HG02852 (cell line): ENCODE measurements at regions not wholly inside any gene's neighbourhood (a gene's known extent, or its start where the extent isn't known, plus 50 kb on each side); places are given as distances from the start of the nearest gene placed in this dataset.

Source experiments
- ATAC-seq: cut with Tn5 transposase; IDR thresholded peaks from one replicate; pipeline ENCODE4 v1.9.1; 2021; ENCODE audit warnings: mild to moderate bottlenecking, moderate library complexity; ENCODE audit not compliant: unreplicated experiment

- ATAC-seq = no peak
Measured at GRCh38 chr5:103498800-103499551, 63.6 kb downstream of the NUDT12 start.

DNA sequence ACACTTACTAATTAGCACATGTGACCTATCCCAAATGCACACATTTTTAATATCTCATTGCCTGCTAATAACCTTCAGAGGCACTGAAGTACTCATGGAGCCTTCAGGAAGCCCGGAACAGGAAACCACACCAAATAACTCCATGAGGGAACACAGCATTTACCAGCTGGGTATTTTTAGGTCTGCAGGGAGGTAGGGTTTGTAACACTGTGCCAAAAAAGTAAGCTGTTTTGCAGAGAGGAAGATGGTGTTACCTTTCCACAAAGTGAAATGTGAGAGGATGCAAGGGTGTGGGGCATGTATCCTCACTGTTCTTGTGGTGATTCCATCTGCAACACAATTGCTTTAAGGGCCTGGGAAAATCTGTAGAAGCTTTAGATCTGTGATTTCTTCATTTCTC, 64.4 kb downstream of the NUDT12 start:
- ATAC-seq = no peak

GRCh38 chr5:103497781-103498180, 64.8 kb downstream of the NUDT12 start:
- no peak for ATAC-seq

- ATAC-seq = no peak
Measured at GRCh38 chr5:103490030-103490739, 72.4 kb downstream of the NUDT12 start.

DNA sequence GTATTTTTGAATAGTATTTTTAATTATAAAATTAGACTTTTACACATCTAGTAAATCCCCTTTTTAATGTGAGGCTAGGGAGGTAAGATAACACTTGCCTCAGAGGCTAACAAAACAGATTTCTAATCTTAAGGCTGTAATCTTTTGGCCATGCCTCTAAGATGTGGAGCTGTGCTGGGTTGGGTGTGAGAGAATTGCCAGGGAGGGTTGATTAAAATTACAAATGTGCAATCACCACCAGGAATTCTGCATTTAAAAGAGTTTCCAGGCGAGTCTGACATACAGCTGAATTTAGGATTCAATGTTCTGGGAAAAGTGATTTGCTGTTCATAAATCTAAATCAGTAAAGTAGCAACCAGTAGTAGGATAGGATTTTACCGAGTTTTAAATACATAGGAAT, 73.3 kb downstream of the NUDT12 start:
- ATAC-seq = no peak

GRCh38 chr5:103487822-103488493, 74.6 kb downstream of the NUDT12 start:
- peak; percentile 75 for ATAC-seq

DNA sequence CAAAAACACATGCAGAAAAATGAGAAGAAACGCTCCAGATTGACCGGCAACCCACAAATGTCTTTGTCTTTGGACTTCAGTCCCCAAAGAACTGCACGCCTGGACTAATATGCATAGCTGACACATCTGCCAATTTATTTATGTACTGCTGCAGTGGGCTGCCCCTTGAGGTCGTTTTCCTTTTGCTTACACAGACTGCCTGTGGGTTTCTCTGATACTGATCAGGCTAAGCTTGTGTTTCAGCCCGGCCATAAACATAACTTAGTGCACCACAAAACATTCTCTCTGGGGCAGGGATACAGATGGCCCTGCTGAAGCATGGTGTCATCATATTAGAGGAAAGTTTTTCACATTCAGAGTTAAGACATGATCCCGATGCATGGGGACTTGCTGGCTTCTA, 75.4 kb downstream of the NUDT12 start:
- no peak for ATAC-seq

GRCh38 chr5:103486739-103487138, 75.8 kb downstream of the NUDT12 start:
- no peak for ATAC-seq

DNA sequence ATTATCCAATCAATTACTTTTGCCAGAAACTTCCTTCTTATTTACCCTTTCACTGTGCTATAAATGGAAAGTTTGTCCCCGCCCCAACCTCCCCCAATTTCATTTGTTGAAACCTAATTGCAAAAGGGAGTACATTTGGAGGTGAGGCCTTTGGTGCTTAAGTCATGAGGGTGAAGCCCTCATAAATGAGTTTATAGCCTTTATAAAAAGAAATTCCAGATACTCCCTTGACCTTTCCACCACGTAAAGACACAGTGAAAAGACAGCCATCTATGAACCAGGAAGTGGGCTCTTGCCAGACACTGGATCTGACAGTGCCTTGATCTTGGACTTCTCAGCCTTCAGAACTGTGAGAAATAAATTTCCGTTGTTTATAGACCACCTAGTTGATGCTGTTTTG, 82.3 kb downstream of the NUDT12 start:
- no peak for ATAC-seq

DNA sequence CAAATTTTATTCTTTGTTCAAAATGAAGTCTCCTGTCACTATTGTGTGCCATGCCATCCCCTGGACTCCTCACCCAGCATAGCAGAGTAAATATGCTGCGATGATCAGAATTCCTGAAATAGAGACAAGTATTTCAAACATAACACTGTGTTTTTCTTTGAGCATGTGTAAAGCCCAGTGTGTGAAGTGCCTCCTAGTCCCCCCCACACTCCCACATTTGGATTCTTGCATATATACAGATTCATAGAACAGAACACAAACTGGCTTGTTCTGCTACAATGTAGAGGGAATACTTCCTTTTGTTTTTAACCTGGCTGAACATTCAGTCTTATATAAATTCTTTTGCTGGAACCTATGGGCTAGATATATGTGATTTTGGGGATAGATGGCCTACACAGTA, 84.9 kb downstream of the NUDT12 start:
- ATAC-seq = no peak

DNA sequence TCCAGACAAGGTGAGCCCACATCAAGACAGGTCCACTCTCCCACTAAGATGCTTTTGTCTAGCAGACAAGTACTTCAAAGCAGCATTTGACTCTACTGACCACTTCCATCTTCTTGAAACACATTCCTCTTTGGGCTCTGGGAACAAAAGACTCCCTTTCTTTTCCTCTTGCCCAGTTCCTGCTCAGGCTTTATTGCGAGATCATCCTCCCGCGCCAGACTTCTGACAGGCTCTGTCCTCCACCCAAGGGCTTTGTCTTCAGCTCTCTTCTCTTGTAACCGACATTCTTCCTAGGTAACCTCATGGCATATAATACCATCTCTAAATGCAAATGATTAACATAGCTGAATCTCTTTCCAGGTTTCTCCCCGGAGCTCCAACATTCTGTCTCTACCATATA, 85.8 kb downstream of the NUDT12 start:
- no peak for ATAC-seq

DNA sequence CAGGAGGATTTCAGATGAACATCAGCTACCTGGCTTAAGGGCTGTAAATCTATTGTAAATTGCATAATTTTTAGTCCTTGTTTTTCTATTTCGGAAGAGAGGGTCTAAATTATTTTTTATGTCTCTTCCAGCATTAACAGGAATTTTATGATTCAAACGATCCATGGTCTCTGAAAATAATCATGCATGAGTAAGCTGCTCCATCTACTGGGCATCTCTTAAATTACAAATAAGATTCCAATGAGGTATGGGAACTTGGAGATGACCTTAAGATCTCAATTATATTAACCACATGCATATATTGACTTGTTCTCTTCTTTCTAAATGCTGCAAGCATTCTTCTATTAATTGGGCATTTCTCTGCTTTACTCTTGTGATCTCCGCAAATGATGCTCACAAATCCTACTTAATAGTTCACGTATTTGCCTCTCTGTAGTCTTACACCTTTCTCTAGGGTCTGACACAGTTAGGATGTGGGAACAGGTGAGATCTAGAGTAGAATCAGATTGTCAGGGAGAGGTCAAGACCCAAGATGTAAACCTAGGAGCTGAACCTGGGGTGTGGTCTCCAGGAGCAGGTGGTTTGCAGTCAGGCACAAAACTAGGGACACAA, 86.9 kb downstream of the NUDT12 start:
- ATAC-seq = peak; percentile 56

DNA sequence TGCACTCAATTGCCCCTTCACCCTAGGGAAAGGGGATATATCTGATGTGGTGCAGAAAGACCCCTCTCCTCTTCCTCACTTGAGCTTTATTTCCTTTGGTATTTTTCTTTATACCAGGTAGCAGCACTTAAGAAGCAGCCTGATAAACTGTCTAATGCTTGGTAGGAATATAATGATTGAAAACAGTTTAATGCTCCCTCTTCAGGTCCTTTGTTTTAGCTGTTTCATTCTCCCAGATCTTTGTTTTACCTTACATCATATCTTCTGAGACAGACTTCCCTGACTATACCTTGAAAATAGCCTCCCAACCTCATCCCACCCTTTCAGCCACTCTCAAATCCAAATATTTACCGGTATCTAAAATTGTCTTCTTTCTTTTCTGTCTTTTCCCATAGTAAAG, 87.9 kb downstream of the NUDT12 start:
- no peak for ATAC-seq

GRCh38 chr5:103473725-103474124, 88.9 kb downstream of the NUDT12 start:
- no peak for ATAC-seq

- ATAC-seq = no peak
Measured at GRCh38 chr5:103472830-103473229, 89.8 kb downstream of the NUDT12 start.

DNA sequence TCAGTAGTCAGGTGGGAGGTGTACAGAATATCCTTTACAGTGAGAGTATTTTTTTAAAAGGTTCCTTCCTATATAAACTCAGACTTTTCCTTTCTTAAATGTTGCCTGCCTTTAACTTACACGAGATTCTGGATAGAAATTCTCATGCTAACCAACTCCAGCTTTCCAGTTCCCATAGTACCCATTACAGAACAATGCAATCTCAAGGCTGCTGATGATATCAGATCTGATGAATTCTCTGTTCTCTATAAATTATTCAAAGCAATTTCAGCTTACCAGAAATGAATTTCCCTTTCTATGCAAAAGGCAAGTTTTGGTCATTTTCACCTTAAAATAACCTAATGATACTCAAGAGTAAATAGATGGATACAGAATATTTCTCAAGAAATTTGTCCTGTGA, 90.3 kb downstream of the NUDT12 start:
- no peak for ATAC-seq

GRCh38 chr5:103469288-103470040, 93.1 kb downstream of the NUDT12 start:
- ATAC-seq = no peak

DNA sequence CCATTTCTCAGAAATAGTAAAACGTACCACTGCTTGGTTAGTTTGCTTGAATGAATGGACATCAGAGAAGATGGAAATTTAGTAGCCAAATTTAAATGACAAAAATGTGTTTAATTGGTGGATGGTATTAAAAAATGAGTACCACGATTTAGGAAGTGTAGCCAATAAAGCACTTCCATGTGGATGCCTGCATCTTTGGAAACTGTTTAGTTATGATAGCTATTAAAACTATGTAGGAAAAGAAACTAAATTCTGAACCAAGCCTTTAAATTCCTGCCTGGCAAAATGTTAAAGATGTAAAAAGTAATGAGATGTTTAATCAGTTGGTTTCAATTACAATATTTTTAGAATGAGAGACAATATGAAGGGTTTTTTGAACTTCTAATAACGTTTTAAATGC, 94.8 kb downstream of the NUDT12 start:
- ATAC-seq = no peak

- ATAC-seq = no peak
Measured at GRCh38 chr5:103466495-103466894, 96.1 kb downstream of the NUDT12 start.

- no peak for ATAC-seq
Measured at GRCh38 chr5:103465891-103466290, 96.7 kb downstream of the NUDT12 start.
